Fibroblast of lung (primary cell): ENCODE measurements at regions not wholly inside any gene's neighbourhood (a gene's known extent, or its start where the extent isn't known, plus 50 kb on each side); places are given as distances from the start of the nearest gene placed in this dataset.

Source experiments
- DNase-seq, 2 donors: peaks; one replicate each; pipeline versions ENCODE4 v3.0.0 to v3.0.0-alpha.2; 2010; ENCODE audit warnings: low read depth in 2 of 2
- H2AFZ ChIP-seq: 2 replicates; pipeline ENCODE4 v1.5.1; 2012; ENCODE audit warnings: low read length, control low read depth, inconsistent platforms
- H3K27ac ChIP-seq: 2 replicates; pipeline ENCODE4 v1.5.1; 2011; ENCODE audit warnings: low read length, control low read depth; ENCODE audit not compliant: insufficient read depth
- H3K27me3 ChIP-seq: 2 replicates; pipeline ENCODE4 v1.5.1; 2011; ENCODE audit warnings: mild to moderate bottlenecking, low read length; ENCODE audit not compliant: control insufficient read depth, insufficient read depth
- H3K36me3 ChIP-seq: 2 replicates; pipeline ENCODE4 v1.5.1; 2011; ENCODE audit warnings: low read length; ENCODE audit not compliant: control insufficient read depth, insufficient read depth
- H3K4me1 ChIP-seq: 2 replicates; pipeline ENCODE4 v1.5.1; 2011; ENCODE audit warnings: low read length; ENCODE audit not compliant: control insufficient read depth, insufficient read depth; ENCODE audit errors: extremely low read depth
- H3K4me2 ChIP-seq: 2 replicates; pipeline ENCODE4 v1.5.1; 2011; ENCODE audit warnings: low read length, control low read depth; ENCODE audit not compliant: insufficient read depth; ENCODE audit errors: extremely low read depth
- H3K4me3 ChIP-seq, 4 experiments: fragments of 200-600 bp in 1 of 4; sonication (generic) in 1 of 4; replicated peaks in 1 of 4; 2 replicates each; pipeline ENCODE4 v1.5.1; 2011 to 2016; ENCODE audit warnings: low read length in 4 of 4, low read depth in 3 of 4, mild to moderate bottlenecking in 3 of 4, control low read depth in 2 of 4, inconsistent platforms in 1 of 4, mixed read lengths in 1 of 4; ENCODE audit not compliant: insufficient read depth in 1 of 4; ENCODE audit errors: control extremely low read depth in 1 of 4
- H3K79me2 ChIP-seq: 2 replicates; pipeline ENCODE4 v1.5.1; 2012; ENCODE audit warnings: mild to moderate bottlenecking, low read length, inconsistent platforms; ENCODE audit not compliant: control insufficient read depth, insufficient read depth
- H3K9ac ChIP-seq: 2 replicates; pipeline ENCODE4 v1.5.1; 2011; ENCODE audit warnings: mild to moderate bottlenecking, low read length, control low read depth; ENCODE audit not compliant: insufficient read depth
- H3K9me3 ChIP-seq: 2 replicates; pipeline ENCODE4 v1.5.1; 2012; ENCODE audit warnings: low read depth, low read length; ENCODE audit not compliant: control insufficient read depth, insufficient read depth
- H4K20me1 ChIP-seq: 2 replicates; pipeline ENCODE4 v1.5.1; 2011; ENCODE audit warnings: low read length; ENCODE audit not compliant: control insufficient read depth, insufficient read depth; ENCODE audit errors: extremely low read depth
- CTCF ChIP-seq, 2 donors: IDR thresholded peaks in 1 of 2; conservative IDR thresholded peaks in 1 of 2; 1 replicate in 1 of 2; 2 replicates in 1 of 2; pipeline ENCODE4 v1.5.1; 2011 to 2012; ENCODE audit warnings: low read length in 2 of 2, control low read depth in 1 of 2, inconsistent platforms in 1 of 2, low read depth in 1 of 2, mild to moderate bottlenecking in 1 of 2
- EZH2 ChIP-seq: IDR thresholded peaks from 2 replicates; pipeline ENCODE4 v1.5.1; 2012; ENCODE audit warnings: low read length, control low read depth, mild to moderate bottlenecking; ENCODE audit errors: missing control alignments

GRCh38 chr2:120861191-120861575 is 125.5 kb downstream of the GLI2 start:
- Histone ChIP-seq H4K20me1 (no peaks in the 10 kb centered on the region), H3K9ac (no peak overlapping the region), H3K36me3 (no peaks in the 10 kb centered on the region), H3K4me2 (no peak overlapping the region), H3K4me1 (peaks cover 9% of the 10 kb centered on the region), H3K27me3 (no peaks in the 10 kb centered on the region), H3K4me3 (no peak overlapping the region), H3K9me3 (no peaks in the 10 kb centered on the region), H3K79me2 (peaks cover 4% of the 10 kb centered on the region), H2AFZ (no peak overlapping the region), H3K27ac (no peak overlapping the region)
- no peak for TF ChIP-seq EZH2
- TF ChIP-seq CTCF (conservative IDR thresholded peaks at IDR 0.05 in 1 of 2, IDR thresholded peaks at IDR 0.05 in 1 of 2; ENCODE audit: low read depth in 1 of 2, low read length in 2 of 2): no peak
- peak in 1 of 2 donors; percentile 82 for DNase-seq

GRCh38 chr2:120861576-120862191 is 126.0 kb downstream of the GLI2 start:
- no peak for TF ChIP-seq EZH2
- no peak for TF ChIP-seq CTCF (conservative IDR thresholded peaks at IDR 0.05 in 1 of 2, IDR thresholded peaks at IDR 0.05 in 1 of 2; ENCODE audit: low read depth in 1 of 2, low read length in 2 of 2)
- Histone ChIP-seq H2AFZ (no peak overlapping the region), H3K27ac (no peak overlapping the region), H3K4me3 (no peak overlapping the region), H3K9ac (no peak overlapping the region), H3K36me3 (no peaks in the 10 kb centered on the region), H4K20me1 (no peaks in the 10 kb centered on the region), H3K4me1 (peaks cover 10% of the 10 kb centered on the region), H3K27me3 (no peaks in the 10 kb centered on the region), H3K79me2 (peaks cover 4% of the 10 kb centered on the region), H3K9me3 (no peaks in the 10 kb centered on the region), H3K4me2 (no peak overlapping the region)
- DNase-seq: peak in 1 of 2 donors; percentile 97

GRCh38 chr2:120862201-120863060 is 126.8 kb downstream of the GLI2 start:
- H4K20me1 ChIP-seq: no peaks in the 10 kb centered on the region
- no peak overlapping the region for H3K9ac ChIP-seq
- H3K4me3 ChIP-seq: no peak overlapping the region
- no peak overlapping the region for H3K4me2 ChIP-seq
- TF ChIP-seq CTCF (conservative IDR thresholded peaks at IDR 0.05 in 1 of 2, IDR thresholded peaks at IDR 0.05 in 1 of 2; ENCODE audit: low read depth in 1 of 2, low read length in 2 of 2) (peak in 1 of 2 donors; percentile 10), EZH2 (no peak)
- no peak for DNase-seq
- H3K9me3 ChIP-seq: no peaks in the 10 kb centered on the region
- H3K79me2 ChIP-seq: peaks cover 4% of the 10 kb centered on the region
- H3K27me3 ChIP-seq: no peaks in the 10 kb centered on the region
- peaks cover 11% of the 10 kb centered on the region for H3K4me1 ChIP-seq
- no peak overlapping the region for H3K27ac ChIP-seq
- no peaks in the 10 kb centered on the region for H3K36me3 ChIP-seq
- H2AFZ ChIP-seq: no peak overlapping the region
